H1 (cell line): ENCODE measurements at regions not wholly inside any gene's neighbourhood (a gene's known extent, or its start where the extent isn't known, plus 50 kb on each side); places are given as distances from the start of the nearest gene placed in this dataset.

Source experiments
- ATF2 ChIP-seq: IDR thresholded peaks from 2 replicates; pipeline ENCODE4 v1.6.1; 2012; ENCODE audit warnings: low read length, inconsistent platforms
- CHD7 ChIP-seq: fragments of 300-600 bp; sonication (generic); IDR thresholded peaks from 2 replicates; pipeline ENCODE4 v1.7.1; 2012; ENCODE audit warnings: low read length, moderate library complexity, mild to moderate bottlenecking, inconsistent platforms; ENCODE audit not compliant: insufficient replicate concordance
- EZH2 ChIP-seq: fragments of 200-600 bp; sonication (generic); IDR thresholded peaks from 2 replicates; pipeline ENCODE4 v1.7.1; 2012; ENCODE audit warnings: low read depth, mild to moderate bottlenecking, moderate library complexity, low read length, inconsistent platforms; ENCODE audit not compliant: severe bottlenecking

- TF ChIP-seq CHD7 (peak; percentile 35), EZH2 (no peak), ATF2 (no peak)
Measured at GRCh38 chr10:49243139-49243538, 54.9 kb upstream of the TMEM273 start (continued).
